NT2/D1 (cell line): ENCODE measurements at regions not wholly inside any gene's neighbourhood (a gene's known extent, or its start where the extent isn't known, plus 50 kb on each side); places are given as distances from the start of the nearest gene placed in this dataset.
A peak's percentile ranks its signal among the peaks of the same experiment; 100 is the strongest.
"Not testable (repeated sequence)": the region's sequence is repeated elsewhere in the genome, so short reads cannot be mapped to it uniquely, and the experiment has no call there.

Experiments
- DNase-seq: peaks from one replicate; pipeline ENCODE4 v3.0.0-alpha.2; 2011; ENCODE audit warnings: low read depth, low spot score
- H3K27me3 ChIP-seq: 2 replicates; pipeline ENCODE4 v1.6.0; 2011; ENCODE audit warnings: mild to moderate bottlenecking; ENCODE audit not compliant: insufficient read length, insufficient read depth
- H3K36me3 ChIP-seq: 2 replicates; pipeline ENCODE4 v1.6.1; 2011; ENCODE audit warnings: mild to moderate bottlenecking, low read length, mixed read lengths; ENCODE audit not compliant: insufficient read depth, insufficient read length
- H3K4me1 ChIP-seq: 2 replicates; pipeline ENCODE4 v1.5.1; 2011; ENCODE audit not compliant: insufficient read depth, insufficient read length
- H3K4me3 ChIP-seq: 2 replicates; pipeline ENCODE4 v1.5.1; 2011; ENCODE audit warnings: low read depth; ENCODE audit not compliant: insufficient read length
- H3K9ac ChIP-seq: 2 replicates; pipeline ENCODE4 v1.6.0; 2011; ENCODE audit warnings: low read depth; ENCODE audit not compliant: insufficient read length
- H3K9me3 ChIP-seq: 2 replicates; pipeline ENCODE4 v1.5.1; 2011; ENCODE audit warnings: mild to moderate bottlenecking, low read length; ENCODE audit not compliant: insufficient read depth
- SUZ12 ChIP-seq: IDR thresholded peaks from 2 replicates; pipeline ENCODE4 v1.6.1; 2011; ENCODE audit not compliant: insufficient read length, insufficient read depth; ENCODE audit errors: extremely low read depth
- YY1 ChIP-seq: IDR thresholded peaks from 2 replicates; pipeline ENCODE4 v1.6.1; 2011; ENCODE audit not compliant: insufficient read length, insufficient read depth
- ZNF274 ChIP-seq: IDR thresholded peaks from 2 replicates; pipeline ENCODE4 v1.6.1; 2011; ENCODE audit warnings: mild to moderate bottlenecking, low read depth, low read length

- DNase-seq: no peak
- peaks cover 7% of the 10 kb centered on the region; the same call in 1 of the 2 replicates for H3K9me3 ChIP-seq
- H3K36me3 ChIP-seq: no peaks in the 10 kb centered on the region
- no peak overlapping the region for H3K9ac ChIP-seq
- H3K4me1 ChIP-seq: no peaks in the 10 kb centered on the region
- no peak overlapping the region for H3K4me3 ChIP-seq
- TF ChIP-seq ZNF274 (no peak), SUZ12 (no peak), YY1 (no peak)
- H3K27me3 ChIP-seq: no peaks in the 10 kb centered on the region
Observed at GRCh38 chr4:188722911-188723310, 583.7 kb downstream of the TRIML1 start.

- no peak overlapping the region for H3K4me3 ChIP-seq
- TF ChIP-seq ZNF274: no peak
- no peak for TF ChIP-seq YY1
- H3K9me3 ChIP-seq: no peaks in the 10 kb centered on the region
- DNase-seq: no peak
- H3K36me3 ChIP-seq: no peaks in the 10 kb centered on the region
- no peaks in the 10 kb centered on the region for H3K27me3 ChIP-seq
- no peaks in the 10 kb centered on the region for H3K4me1 ChIP-seq
- no peak overlapping the region for H3K9ac ChIP-seq
Observed at GRCh38 chr4:188727746-188728145, 588.5 kb downstream of the TRIML1 start.

- TF ChIP-seq ZNF274 (no peak), YY1 (no peak), SUZ12 (no peak)
- no peaks in the 10 kb centered on the region for H3K36me3 ChIP-seq
- H3K4me1 ChIP-seq: no peaks in the 10 kb centered on the region
- no peak for DNase-seq
- H3K9ac ChIP-seq: no peak overlapping the region
- H3K9me3 ChIP-seq: no peaks in the 10 kb centered on the region
- H3K27me3 ChIP-seq: no peaks in the 10 kb centered on the region
- no peak overlapping the region for H3K4me3 ChIP-seq
Observed at GRCh38 chr4:188728359-188728758, 589.1 kb downstream of the TRIML1 start.

- Histone ChIP-seq H3K36me3 (no peaks in the 10 kb centered on the region), H3K4me3 (no peak overlapping the region), H3K9ac (no peak overlapping the region), H3K4me1 (no peaks in the 10 kb centered on the region), H3K27me3 (no peaks in the 10 kb centered on the region), H3K9me3 (no peaks in the 10 kb centered on the region; the same call in 1 of the 2 replicates)
- no peak for DNase-seq
- no peak for TF ChIP-seq YY1
- TF ChIP-seq ZNF274: no peak
- no peak for TF ChIP-seq SUZ12
Observed at GRCh38 chr4:188732131-188732530, 592.9 kb downstream of the TRIML1 start.

- no peaks in the 10 kb centered on the region for H3K4me1 ChIP-seq
- H3K4me3 ChIP-seq: no peak overlapping the region
- no peaks in the 10 kb centered on the region; the same call in 1 of the 2 replicates for H3K9me3 ChIP-seq
- DNase-seq: no peak
- H3K27me3 ChIP-seq: no peaks in the 10 kb centered on the region
- TF ChIP-seq ZNF274 (no peak), YY1 (no peak), SUZ12 (no peak)
- no peak overlapping the region for H3K9ac ChIP-seq
- H3K36me3 ChIP-seq: no peaks in the 10 kb centered on the region
Observed at GRCh38 chr4:188735082-188735481, 595.8 kb downstream of the TRIML1 start.

- Histone ChIP-seq H3K4me1 (no peaks in the 10 kb centered on the region), H3K36me3 (no peaks in the 10 kb centered on the region), H3K27me3 (no peaks in the 10 kb centered on the region), H3K9ac (no peak overlapping the region), H3K9me3 (no peaks in the 10 kb centered on the region; the same call in 1 of the 2 replicates), H3K4me3 (no peak overlapping the region)
- no peak for DNase-seq
- TF ChIP-seq ZNF274 (no peak), SUZ12 (no peak), YY1 (no peak)
Observed at GRCh38 chr4:188737251-188738002, 598.2 kb downstream of the TRIML1 start.

GRCh38 chr4:188738290-188738689 lies 599.0 kb downstream of the TRIML1 start:
- not testable (repeated sequence) for H3K9me3 ChIP-seq, H3K4me1 ChIP-seq, H3K36me3 ChIP-seq, H3K27me3 ChIP-seq, DNase-seq
- peak overlapping the region; percentile 50 for H3K9ac ChIP-seq
- peak overlapping the region; percentile 49 for H3K4me3 ChIP-seq

- H3K9ac ChIP-seq, DNase-seq, H3K36me3 ChIP-seq, H3K9me3 ChIP-seq, H3K4me3 ChIP-seq, H3K27me3 ChIP-seq, H3K4me1 ChIP-seq: not testable (repeated sequence)
Observed at GRCh38 chr4:188740172-188740571, 600.9 kb downstream of the TRIML1 start.

- not testable (repeated sequence) for H3K27me3 ChIP-seq, H3K9ac ChIP-seq, H3K9me3 ChIP-seq, DNase-seq, H3K36me3 ChIP-seq, H3K4me3 ChIP-seq, H3K4me1 ChIP-seq
Observed at GRCh38 chr4:188740791-188741190, 601.5 kb downstream of the TRIML1 start.
